RWPE1 (cell line): ENCODE measurements at regions not wholly inside any gene's neighbourhood (a gene's known extent, or its start where the extent isn't known, plus 50 kb on each side); places are given as distances from the start of the nearest gene placed in this dataset.
"Not testable (repeated sequence)": the region's sequence is repeated elsewhere in the genome, so short reads cannot be mapped to it uniquely, and the experiment has no call there.

Experiments used
- CTCF ChIA-PET: fragments of 350-600 bp; sonication (Branson Sonifier 250); formaldehyde crosslinking; extraction: SDS; loops from one replicate; lab custom pipeline; 2021; lab: Yijun Ruan, JAX
- POLR2A ChIA-PET: fragments of 400-600 bp; formaldehyde crosslinking; extraction: SDS; loops from one replicate; lab custom pipeline; 2020; ENCODE audit warnings: antibody characterized with exemption; ENCODE audit not compliant: low non-redundant PET; lab: Yijun Ruan, JAX
- DNase-seq: peaks from one replicate; pipeline ENCODE4 v3.0.0; 2012; ENCODE audit warnings: low spot score
- H3K27ac ChIP-seq: fragments of 450-650 bp; 2 replicates; pipeline ENCODE4 v1.5.1; 2017
- CTCF ChIP-seq: fragments of 450-650 bp; conservative IDR thresholded peaks from 2 replicates; pipeline ENCODE4 v1.5.1; 2017; ENCODE audit warnings: low read depth, mild to moderate bottlenecking

GRCh38 chr19:23984911-23985310, 70.2 kb downstream of the ZNF726 start:
- POLR2A ChIA-PET, H3K27ac ChIP-seq, DNase-seq, CTCF ChIA-PET: not testable (repeated sequence)

GRCh38 chr19:23986623-23987022, 71.9 kb downstream of the ZNF726 start:
- CTCF ChIA-PET, result no interaction called here
- no peak overlapping the region for H3K27ac ChIP-seq
- POLR2A ChIA-PET, result no interaction called here
- no peak for DNase-seq
- no peak for TF ChIP-seq CTCF

- ChIA-PET CTCF (no interaction called here), POLR2A (no interaction called here)
- DNase-seq, result no peak
- no peak for TF ChIP-seq CTCF
- no peak overlapping the region for H3K27ac ChIP-seq
These were observed 76.5 kb downstream of the ZNF726 start for GRCh38 chr19:23991170-23991569.

- H3K27ac ChIP-seq, result no peak overlapping the region
- TF ChIP-seq CTCF, result no peak
- POLR2A ChIA-PET, result no interaction called here
- no peak for DNase-seq
- CTCF ChIA-PET, result no interaction called here
These were observed 77.7 kb downstream of the ZNF726 start for GRCh38 chr19:23992348-23992747.

GRCh38 chr19:23993440-23993839, 78.8 kb downstream of the ZNF726 start:
- DNase-seq, result no peak
- H3K27ac ChIP-seq, result no peak overlapping the region
- POLR2A ChIA-PET, result no interaction called here
- CTCF ChIA-PET, result no interaction called here
- no peak for TF ChIP-seq CTCF

GRCh38 chr19:23996549-23996948, 81.9 kb downstream of the ZNF726 start:
- ChIA-PET POLR2A (no interaction called here), CTCF (no interaction called here)
- no peak for TF ChIP-seq CTCF
- no peak for DNase-seq
- H3K27ac ChIP-seq, result no peak overlapping the region

- POLR2A ChIA-PET, result no interaction called here
- DNase-seq, result no peak
- no peak overlapping the region for H3K27ac ChIP-seq
- no peak for TF ChIP-seq CTCF
- CTCF ChIA-PET, result no interaction called here
These were observed 83.9 kb downstream of the ZNF726 start for GRCh38 chr19:23998568-23998967.
